NB4 (cell line): ENCODE measurements at regions not wholly inside any gene's neighbourhood (a gene's known extent, or its start where the extent isn't known, plus 50 kb on each side); places are given as distances from the start of the nearest gene placed in this dataset.

Experiments used
- CTCF ChIP-seq: IDR thresholded peaks from one replicate; pipeline ENCODE4 v1.5.1; 2012; ENCODE audit warnings: low read depth, low read length
- MYC ChIP-seq: IDR thresholded peaks from 2 replicates; pipeline ENCODE4 v1.6.1; 2011; ENCODE audit warnings: low read depth, low read length
- POLR2A ChIP-seq: IDR thresholded peaks from 2 replicates; pipeline ENCODE4 v1.6.1; 2011; ENCODE audit warnings: mild to moderate bottlenecking; ENCODE audit not compliant: insufficient read length; ENCODE audit errors: extremely low read depth
- TF ChIP-seq, protein P1 (sequence below): IDR thresholded peaks from 2 replicates; pipeline ENCODE4 v1.6.1; 2011; ENCODE audit warnings: low read depth, low read length

DNA sequence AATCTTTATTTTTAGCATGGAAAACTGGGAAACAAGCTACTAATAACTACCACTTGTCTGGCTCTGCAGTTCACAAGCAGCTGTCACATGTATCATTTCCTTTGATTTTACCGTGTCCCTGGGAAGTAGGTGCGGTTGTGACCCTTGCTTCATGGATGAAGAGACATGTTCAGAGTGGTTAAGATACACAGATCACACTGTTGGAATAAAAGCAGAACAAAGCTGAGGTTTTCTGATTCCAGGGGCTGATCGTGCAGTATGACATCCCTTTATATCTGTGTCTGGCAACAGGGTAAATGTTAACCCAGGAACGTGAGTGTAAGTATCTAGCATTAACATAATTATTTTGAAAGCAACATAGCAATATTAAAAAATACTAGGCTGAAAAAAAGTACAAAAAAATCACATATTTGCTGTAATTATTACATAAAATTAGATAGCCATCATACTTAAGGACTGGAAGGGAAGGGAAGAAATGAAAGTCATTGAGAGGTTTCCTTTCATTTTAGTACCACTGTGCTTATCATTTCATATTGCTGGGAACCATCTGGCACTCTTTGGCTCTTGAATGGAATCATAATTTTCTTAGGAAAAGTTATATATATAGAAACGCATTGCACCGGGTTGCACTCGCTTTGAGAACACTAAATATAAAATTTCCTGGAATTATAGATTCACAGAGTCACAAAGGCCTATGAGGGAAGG, 62.8 kb upstream of the PAXBP1 start:
- TF ChIP-seq CTCF (no peak), MYC (no peak), POLR2A (no peak)
- TF ChIP-seq, protein P1, sequence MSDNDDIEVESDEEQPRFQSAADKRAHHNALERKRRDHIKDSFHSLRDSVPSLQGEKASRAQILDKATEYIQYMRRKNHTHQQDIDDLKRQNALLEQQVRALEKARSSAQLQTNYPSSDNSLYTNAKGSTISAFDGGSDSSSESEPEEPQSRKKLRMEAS: no peak
